ENCODE measurements at regions not wholly inside any gene's neighbourhood (a gene's known extent, or its start where the extent isn't known, plus 50 kb on each side); places are given as distances from the start of the nearest gene placed in this dataset.

- no peak for TF ChIP-seq CTCF (IDR thresholded peaks at IDR 0.05)
- TF ChIP-seq POLR2AphosphoS5 (IDR thresholded peaks at IDR 0.05): no peak
Observed at GRCh38 chr4:137661693-137662092, 129.4 kb upstream of the PCDH18 start.

All from upper lobe of left lung (tissue), 4 donors.